ENCODE measurements at regions not wholly inside any gene's neighbourhood (a gene's known extent, or its start where the extent isn't known, plus 50 kb on each side); places are given as distances from the start of the nearest gene placed in this dataset.

DNA sequence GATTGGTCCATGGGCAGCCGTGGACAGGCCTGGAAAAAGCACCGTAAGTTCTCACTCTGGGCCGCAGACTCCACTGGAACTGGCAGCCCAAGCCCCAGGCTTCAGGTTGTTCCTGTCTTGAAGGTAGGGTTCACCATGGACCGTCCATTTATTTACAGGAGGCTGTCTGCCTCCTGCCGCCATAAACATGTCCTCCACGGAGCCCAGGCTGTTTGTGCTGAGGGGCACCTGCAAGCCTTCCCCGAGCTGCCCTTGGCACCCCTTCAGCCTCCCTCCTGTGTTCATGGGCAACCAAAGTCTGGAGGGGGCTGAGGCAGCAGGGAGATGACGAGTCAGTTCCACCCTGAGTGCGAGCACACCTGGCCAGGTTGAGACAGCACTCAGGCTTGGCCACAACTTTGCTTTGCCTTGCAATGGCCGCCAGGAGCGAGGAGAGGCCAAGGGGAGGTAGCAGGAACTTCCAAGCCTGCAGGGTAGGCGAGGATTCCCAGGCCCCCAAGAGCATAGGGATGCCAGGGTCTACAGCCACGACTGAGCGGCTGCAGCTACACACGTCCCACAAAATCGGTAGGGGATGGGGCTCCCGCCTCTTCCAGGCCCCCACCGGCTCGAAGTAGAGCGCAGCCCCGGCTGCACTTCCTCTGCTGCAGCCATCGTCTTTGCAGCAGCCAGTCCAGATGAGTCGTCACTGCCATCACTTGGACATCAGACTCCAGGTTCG lies 1625.6 kb upstream of the ACO1 start:
- H3K27me3 ChIP-seq (ENCODE audit: control insufficient read depth in 2 of 2, insufficient read depth in 2 of 2, low read length in 2 of 2): no peaks in the 10 kb centered on the region
- POLR2A ChIA-PET: no interaction called here
- dilution Hi-C loops (cut with MboI; ENCODE audit: extremely low pct_ligation_motif_present, low sequenced_read_pairs): no loop called here

More for the DNA sequence above, 1625.6 kb upstream of the ACO1 start:
- Histone ChIP-seq H4K20me1 (replicated peaks; ENCODE audit: control insufficient read depth, extremely low read depth, insufficient read depth, low read length) (no peaks in the 10 kb centered on the region), H3K79me2 (ENCODE audit: control insufficient read depth, insufficient read depth, low read length) (no peaks in the 10 kb centered on the region), H3K9me3 (replicated peaks; ENCODE audit: control insufficient read depth, insufficient read depth, low read length) (peaks cover 2% of the 10 kb centered on the region), H3K36me3 (ENCODE audit: control insufficient read depth in 2 of 2, extremely low read depth in 1 of 2, insufficient read depth in 2 of 2, low read length in 2 of 2) (no peaks in the 10 kb centered on the region), H3K27ac (ENCODE audit: insufficient read depth, low read depth, low read length) (no peak overlapping the region), H3K9ac (replicated peaks; ENCODE audit: extremely low read depth, insufficient read depth, low read length) (no peak overlapping the region), H3K9me1 (replicated peaks; ENCODE audit: control insufficient read depth, extremely low read depth, insufficient read depth, low read length) (no peaks in the 10 kb centered on the region), H3K4me1 (ENCODE audit: control insufficient read depth, extremely low read depth, insufficient read depth, low read length) (no peaks in the 10 kb centered on the region), H2AFZ (ENCODE audit: low read depth, low read length) (no peak overlapping the region), H3K4me2 (ENCODE audit: insufficient read depth, low read length) (no peak overlapping the region), H3K4me3 (replicated peaks in 1 of 3; ENCODE audit: insufficient read depth in 1 of 3, low read depth in 1 of 3, low read length in 3 of 3) (no peak overlapping the region)
- FAIRE-seq (no peak), DNase-seq (ENCODE audit: low read depth, low spot score) (no peak)
- BruUV-seq (replicated peaks): no TSS peak
- intact Hi-C loops (cut with micrococcal nuclease): no loop called here
- CTCF ChIA-PET: no interaction called here
- no peak for TF ChIP-seq JUN (IDR thresholded peaks at IDR 0.05; ENCODE audit: borderline replicate concordance, insufficient read depth, insufficient read length, low read depth)
- TF ChIP-seq, protein P1, sequence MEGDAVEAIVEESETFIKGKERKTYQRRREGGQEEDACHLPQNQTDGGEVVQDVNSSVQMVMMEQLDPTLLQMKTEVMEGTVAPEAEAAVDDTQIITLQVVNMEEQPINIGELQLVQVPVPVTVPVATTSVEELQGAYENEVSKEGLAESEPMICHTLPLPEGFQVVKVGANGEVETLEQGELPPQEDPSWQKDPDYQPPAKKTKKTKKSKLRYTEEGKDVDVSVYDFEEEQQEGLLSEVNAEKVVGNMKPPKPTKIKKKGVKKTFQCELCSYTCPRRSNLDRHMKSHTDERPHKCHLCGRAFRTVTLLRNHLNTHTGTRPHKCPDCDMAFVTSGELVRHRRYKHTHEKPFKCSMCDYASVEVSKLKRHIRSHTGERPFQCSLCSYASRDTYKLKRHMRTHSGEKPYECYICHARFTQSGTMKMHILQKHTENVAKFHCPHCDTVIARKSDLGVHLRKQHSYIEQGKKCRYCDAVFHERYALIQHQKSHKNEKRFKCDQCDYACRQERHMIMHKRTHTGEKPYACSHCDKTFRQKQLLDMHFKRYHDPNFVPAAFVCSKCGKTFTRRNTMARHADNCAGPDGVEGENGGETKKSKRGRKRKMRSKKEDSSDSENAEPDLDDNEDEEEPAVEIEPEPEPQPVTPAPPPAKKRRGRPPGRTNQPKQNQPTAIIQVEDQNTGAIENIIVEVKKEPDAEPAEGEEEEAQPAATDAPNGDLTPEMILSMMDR (IDR thresholded peaks at IDR 0.05; ENCODE audit: extremely low read depth in 1 of 2, insufficient read depth in 1 of 2, low read depth in 1 of 2, low read length in 2 of 2): no peak
- no peak for TF ChIP-seq MYC (IDR thresholded peaks at IDR 0.05; ENCODE audit: low read depth, low read length)
- TF ChIP-seq POLR2A (IDR thresholded peaks at IDR 0.05; ENCODE audit: low read depth, low read length): no peak
- TF ChIP-seq, protein P2, sequence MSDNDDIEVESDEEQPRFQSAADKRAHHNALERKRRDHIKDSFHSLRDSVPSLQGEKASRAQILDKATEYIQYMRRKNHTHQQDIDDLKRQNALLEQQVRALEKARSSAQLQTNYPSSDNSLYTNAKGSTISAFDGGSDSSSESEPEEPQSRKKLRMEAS (IDR thresholded peaks at IDR 0.05; ENCODE audit: insufficient read depth, insufficient read length): no peak
- no peak for TF ChIP-seq POLR2AphosphoS5 (IDR thresholded peaks at IDR 0.05; ENCODE audit: insufficient read depth, low read depth, low read length)
- no peak for TF ChIP-seq EZH2 (IDR thresholded peaks at IDR 0.05; ENCODE audit: borderline replicate concordance, low read depth, low read length, severe bottlenecking)
- no peak for TF ChIP-seq FOS (IDR thresholded peaks at IDR 0.05; ENCODE audit: borderline replicate concordance, insufficient read depth, low read length)
